ENCODE measurements at regions not wholly inside any gene's neighbourhood (a gene's known extent, or its start where the extent isn't known, plus 50 kb on each side); places are given as distances from the start of the nearest gene placed in this dataset.
"Not testable (repeated sequence)": the region's sequence is repeated elsewhere in the genome, so short reads cannot be mapped to it uniquely, and the experiment has no call there.

- H3K4me3 ChIP-seq = peak overlapping the region; percentile 80
- not testable (repeated sequence) for H3K27ac ChIP-seq (ENCODE audit: low read depth); H2AFZ ChIP-seq; H3K36me3 Mint-ChIP-seq (ENCODE audit: low read depth); H3K9me3 Mint-ChIP-seq; H3K79me2 ChIP-seq (replicated peaks; ENCODE audit: insufficient read depth); H4K20me1 ChIP-seq (replicated peaks; ENCODE audit: insufficient read depth); H3K9me2 ChIP-seq (ENCODE audit: insufficient read depth); H3K27ac Mint-ChIP-seq; H3K36me3 ChIP-seq (ENCODE audit: insufficient read depth)
- peak; percentile 63 to 92 for TF ChIP-seq CTCF (conservative IDR thresholded peaks at IDR 0.05; ENCODE audit: low read depth in 2 of 2)
- H3K4me2 ChIP-seq = peak overlapping the region; percentile 99
- Mint-ChIP-seq H3K4me1 (peaks cover 24% of the 10 kb centered on the region), H3K4me3 (peak overlapping the region; percentile 68), H3K27me3 (ENCODE audit: insufficient read depth, low read depth, poor library complexity) (peaks cover 63% of the 10 kb centered on the region)
- ATAC-seq = peak; percentile 12
- H3F3A ChIP-seq (replicated peaks; ENCODE audit: low read depth) = peaks cover 11% of the 10 kb centered on the region; the same call in 1 of the 2 replicates
- DNase-seq (ENCODE audit: low spot score) = peak; percentile 89
- peaks cover 16% of the 10 kb centered on the region for H3K4me1 ChIP-seq (ENCODE audit: insufficient read depth)
- peaks cover 67% of the 10 kb centered on the region for H3K27me3 ChIP-seq (ENCODE audit: insufficient read depth)
These were observed 114.8 kb upstream of the SMURF2 start for GRCh38 chr17:64776720-64777414.

- Histone ChIP-seq H3K79me2 (replicated peaks; ENCODE audit: insufficient read depth) (no peaks in the 10 kb centered on the region), H3K4me2 (peak overlapping the region; percentile 99), H3K27me3 (ENCODE audit: insufficient read depth) (peaks cover 59% of the 10 kb centered on the region), H3K36me3 (ENCODE audit: insufficient read depth) (no peaks in the 10 kb centered on the region), H2AFZ (no peak overlapping the region), H4K20me1 (replicated peaks; ENCODE audit: insufficient read depth) (peaks cover 4% of the 10 kb centered on the region; the same call in 1 of the 2 replicates), H3K27ac (ENCODE audit: low read depth) (no peak overlapping the region), H3F3A (replicated peaks; ENCODE audit: low read depth) (peaks cover 11% of the 10 kb centered on the region; the same call in 1 of the 2 replicates), H3K9me2 (ENCODE audit: insufficient read depth) (no peaks in the 10 kb centered on the region), H3K4me3 (peak overlapping the region; percentile 80; the same call in 1 of the 2 replicates), H3K4me1 (ENCODE audit: insufficient read depth) (peaks cover 16% of the 10 kb centered on the region)
- no peak for ATAC-seq
- no peaks in the 10 kb centered on the region; the same call in 1 of the 3 replicates for H3K9me3 Mint-ChIP-seq
- H3K36me3 Mint-ChIP-seq (ENCODE audit: low read depth) = no peaks in the 10 kb centered on the region
- peaks cover 58% of the 10 kb centered on the region for H3K27me3 Mint-ChIP-seq (ENCODE audit: insufficient read depth, low read depth, poor library complexity)
- no peak overlapping the region for H3K27ac Mint-ChIP-seq
- peak overlapping the region; percentile 63 for H3K4me3 Mint-ChIP-seq
- H3K4me1 Mint-ChIP-seq = peaks cover 23% of the 10 kb centered on the region
- no peak for DNase-seq (ENCODE audit: low spot score)
- TF ChIP-seq ZNF331 (CRISPR knock-in tag; IDR thresholded peaks at IDR 0.05; ENCODE audit: low read depth) (no peak), CREB1 (CRISPR knock-in tag; IDR thresholded peaks at IDR 0.05; ENCODE audit: low read depth) (no peak), JUNB (IDR thresholded peaks at IDR 0.05; ENCODE audit: unreplicated experiment) (no peak), POLR2AphosphoS5 (IDR thresholded peaks at IDR 0.05; ENCODE audit: low read depth) (no peak), REST (IDR thresholded peaks at IDR 0.05; ENCODE audit: unreplicated experiment) (no peak), NANOG (IDR thresholded peaks at IDR 0.05; ENCODE audit: borderline replicate concordance) (no peak), STAT1 (IDR thresholded peaks at IDR 0.05; ENCODE audit: unreplicated experiment) (no peak)
These were observed 113.8 kb upstream of the SMURF2 start for GRCh38 chr17:64775701-64776570.

Measured in GM23338 (cell line).